Mesendoderm (in vitro differentiated cells): ENCODE measurements at regions not wholly inside any gene's neighbourhood (a gene's known extent, or its start where the extent isn't known, plus 50 kb on each side); places are given as distances from the start of the nearest gene placed in this dataset.

Experiments used
- DNase-seq: peaks from one replicate; pipeline ENCODE4 v3.0.0; 2013
- H2AK5ac ChIP-seq: 2 replicates; pipeline ENCODE4 v1.6.1; 2013; ENCODE audit warnings: low read length, inconsistent platforms
- H2BK120ac ChIP-seq: 2 replicates; pipeline ENCODE4 v1.6.1; 2013; ENCODE audit warnings: low read depth, mild to moderate bottlenecking, low read length, moderate library complexity, mixed read lengths
- H2BK15ac ChIP-seq: replicated peaks from 2 replicates; pipeline ENCODE4 v1.6.1; 2013; ENCODE audit warnings: low read depth, mild to moderate bottlenecking, moderate library complexity
- H2BK5ac ChIP-seq: 2 replicates; pipeline ENCODE4 v1.6.1; 2013; ENCODE audit warnings: low read length, inconsistent platforms
- H3K18ac ChIP-seq: 2 replicates; pipeline ENCODE4 v1.6.1; 2013; ENCODE audit warnings: mild to moderate bottlenecking, low read length, mixed read lengths
- H3K23ac ChIP-seq: one replicate; pipeline ENCODE4 v1.6.1; 2013; ENCODE audit warnings: low read length
- H3K27ac ChIP-seq: 2 replicates; pipeline ENCODE4 v1.5.1; 2013; ENCODE audit warnings: low read depth, mild to moderate bottlenecking, inconsistent platforms, low read length, moderate library complexity
- H3K27me3 ChIP-seq: 2 replicates; pipeline ENCODE4 v1.6.1; 2013; ENCODE audit warnings: low read length, control low read depth, mild to moderate bottlenecking, inconsistent platforms; ENCODE audit not compliant: insufficient read depth, poor library complexity
- H3K36me3 ChIP-seq: 2 replicates; pipeline ENCODE4 v1.6.1; 2013; ENCODE audit warnings: low read length, inconsistent platforms; ENCODE audit not compliant: control insufficient read depth, insufficient read depth
- H3K4ac ChIP-seq: one replicate; pipeline ENCODE4 v1.6.1; 2013; ENCODE audit warnings: low read depth, mild to moderate bottlenecking, low read length, moderate library complexity
- H3K4me1 ChIP-seq: 2 replicates; pipeline ENCODE4 v1.6.1; 2013; ENCODE audit warnings: low read depth, low read length, inconsistent platforms; ENCODE audit not compliant: control insufficient read depth
- H3K4me2 ChIP-seq: 2 replicates; pipeline ENCODE4 v1.6.1; 2013; ENCODE audit warnings: low read length
- H3K4me3 ChIP-seq: 2 replicates; pipeline ENCODE4 v1.5.1; 2013; ENCODE audit warnings: mild to moderate bottlenecking, low read length
- H3K56ac ChIP-seq: one replicate; pipeline ENCODE4 v1.6.1; 2013; ENCODE audit warnings: low read length
- H3K79me1 ChIP-seq: 2 replicates; pipeline ENCODE4 v1.6.1; 2013; ENCODE audit warnings: low read length, inconsistent platforms
- H3K79me2 ChIP-seq: 2 replicates; pipeline ENCODE4 v1.6.1; 2013; ENCODE audit warnings: mild to moderate bottlenecking, low read length; ENCODE audit not compliant: control insufficient read depth, insufficient read depth
- H3K9ac ChIP-seq: 2 replicates; pipeline ENCODE4 v1.6.1; 2013; ENCODE audit warnings: low read length, inconsistent platforms
- H4K5ac ChIP-seq: one replicate; pipeline ENCODE4 v1.6.1; 2013; ENCODE audit warnings: low read length
- H4K8ac ChIP-seq: one replicate; pipeline ENCODE4 v1.6.1; 2013; ENCODE audit warnings: low read depth, mild to moderate bottlenecking, control low read depth, low read length, moderate library complexity
- WGBS: extraction: QIAGEN DNeasy Blood & Tissue Kit; methylation state at CpG from one replicate; pipeline ENCODE4 v1.1.7; 2013; ENCODE audit warnings: low lambda C conversion rate, missing lambda C conversion rate; ENCODE audit not compliant: insufficient coverage; ENCODE audit errors: extremely low coverage; 5-methylcytosine and 5-hydroxymethylcytosine counted together

DNA sequence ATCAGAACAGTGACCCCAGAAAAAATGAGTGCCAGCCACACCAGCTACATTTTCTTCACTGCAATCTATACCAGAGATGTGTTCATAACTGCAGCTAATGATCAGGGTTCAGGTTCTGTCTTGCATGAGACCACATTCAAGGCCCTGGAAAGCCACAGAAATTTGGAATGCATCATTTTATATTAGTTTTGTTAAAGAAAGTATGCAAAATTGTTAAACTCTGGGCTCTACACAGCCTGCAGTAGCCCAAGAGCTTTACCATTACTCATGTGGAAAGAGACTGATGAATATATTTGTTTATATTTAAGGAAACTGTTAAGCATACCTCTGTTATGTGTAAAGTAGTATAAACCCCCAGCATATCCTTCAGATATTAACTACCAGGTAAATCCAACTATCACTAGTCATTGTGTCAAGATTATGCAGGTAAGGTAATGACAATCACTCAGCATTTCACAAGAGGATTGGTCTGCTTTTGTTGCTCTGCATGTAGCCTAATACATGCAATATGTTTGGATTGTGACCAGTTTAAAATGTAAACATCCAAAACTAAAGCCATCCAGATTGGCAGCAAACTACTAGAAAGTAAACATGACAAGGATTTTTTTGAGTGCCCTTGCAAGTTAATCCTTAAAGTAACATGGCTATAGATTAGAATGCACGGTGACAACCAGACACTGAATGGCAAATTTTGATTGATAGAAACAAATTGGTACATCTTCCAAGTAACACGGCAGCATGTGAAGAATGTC is 429.1 kb upstream of the ARGLU1 start:
- no peaks in the 10 kb centered on the region for H3K79me1 ChIP-seq
- WGBS: no CpG with 5 or more reads among the region's 2 CpGs
- no peaks in the 10 kb centered on the region for H3K4me1 ChIP-seq
- H3K56ac ChIP-seq: no peak overlapping the region
- H3K36me3 ChIP-seq: no peaks in the 10 kb centered on the region
- H3K9ac ChIP-seq: no peak overlapping the region
- no peak overlapping the region for H3K4ac ChIP-seq
- no peak overlapping the region for H2BK15ac ChIP-seq
- no peaks in the 10 kb centered on the region for H3K79me2 ChIP-seq
- H2BK120ac ChIP-seq: no peak overlapping the region
- H3K23ac ChIP-seq: no peak overlapping the region
- H3K27ac ChIP-seq: no peak overlapping the region
- no peak overlapping the region for H3K18ac ChIP-seq
- H4K8ac ChIP-seq: no peak overlapping the region
- H4K5ac ChIP-seq: no peak overlapping the region
- DNase-seq: no peak
- H2AK5ac ChIP-seq: no peak overlapping the region
- no peaks in the 10 kb centered on the region for H3K27me3 ChIP-seq
- H3K4me2 ChIP-seq: no peak overlapping the region
- no peak overlapping the region for H3K4me3 ChIP-seq
- no peak overlapping the region for H2BK5ac ChIP-seq

DNA sequence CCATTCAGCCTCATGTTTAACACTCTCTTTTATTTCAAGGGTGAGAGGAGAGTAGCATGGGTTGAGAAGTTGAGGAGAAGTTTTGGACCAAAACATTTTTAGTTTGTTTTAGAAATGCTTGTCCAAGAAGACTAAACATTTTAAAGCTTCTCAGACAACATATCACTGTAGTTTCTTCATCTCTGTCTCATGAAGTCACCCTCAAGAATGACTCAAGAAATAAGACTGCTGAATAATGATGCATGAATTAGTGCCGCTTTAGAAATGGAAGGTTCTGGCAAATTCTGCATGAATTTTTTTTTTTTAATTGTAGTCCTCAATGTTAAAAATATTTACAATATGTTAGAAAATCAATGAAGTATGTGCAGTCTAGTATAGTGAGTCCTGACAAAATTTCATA is 422.7 kb upstream of the ARGLU1 start:
- Histone ChIP-seq H4K5ac (no peak overlapping the region), H3K9ac (no peak overlapping the region), H3K27ac (no peak overlapping the region), H3K4ac (no peak overlapping the region), H3K23ac (no peak overlapping the region), H2BK5ac (no peak overlapping the region), H3K56ac (no peak overlapping the region), H3K79me2 (no peaks in the 10 kb centered on the region), H3K4me1 (no peaks in the 10 kb centered on the region), H2BK120ac (no peak overlapping the region), H3K18ac (no peak overlapping the region), H2BK15ac (no peak overlapping the region), H3K79me1 (no peaks in the 10 kb centered on the region), H3K4me3 (no peak overlapping the region), H3K4me2 (no peak overlapping the region), H3K27me3 (no peaks in the 10 kb centered on the region), H2AK5ac (no peak overlapping the region), H3K36me3 (no peaks in the 10 kb centered on the region), H4K8ac (no peak overlapping the region)
- WGBS: no CpG with 5 or more reads among the region's 1 CpG
- DNase-seq: no peak

DNA sequence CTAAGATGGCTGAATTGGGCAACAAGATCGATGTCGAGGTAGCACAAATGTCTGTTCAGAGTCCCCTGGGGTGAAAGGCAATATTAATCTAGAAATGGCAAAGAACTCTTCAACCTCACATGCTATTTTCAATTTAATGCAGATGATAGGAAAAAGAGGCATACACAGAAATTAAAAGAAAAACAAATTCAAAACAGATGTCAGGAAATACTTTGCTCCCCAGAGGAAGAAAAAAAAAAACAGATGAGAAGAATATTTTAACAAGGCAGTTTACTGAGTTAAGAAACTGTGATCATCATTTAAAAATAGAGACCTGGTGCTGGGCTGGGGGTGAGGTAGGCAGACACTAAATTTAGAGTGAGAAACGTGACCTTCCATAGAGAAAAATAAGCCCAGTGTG is 421.9 kb upstream of the ARGLU1 start:
- Histone ChIP-seq H3K23ac (no peak overlapping the region), H2AK5ac (no peak overlapping the region)

DNA sequence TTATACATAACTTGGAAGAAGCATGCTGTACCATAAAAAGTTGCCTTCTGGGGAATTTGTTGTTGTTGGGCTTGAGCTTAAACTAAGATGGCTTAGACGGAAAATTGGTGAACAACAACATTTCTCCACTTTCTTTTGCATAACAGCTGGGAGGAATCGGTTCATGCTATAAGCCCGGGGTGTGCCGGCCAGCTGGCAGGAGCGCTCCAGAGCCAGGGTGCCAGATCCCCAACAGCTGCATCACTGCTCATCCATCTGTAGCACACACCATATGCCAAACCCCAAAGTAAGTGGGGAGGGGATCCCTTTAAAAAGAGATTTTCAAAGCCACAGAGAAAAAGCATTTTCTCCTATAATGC is 419.5 kb upstream of the ARGLU1 start:
- Histone ChIP-seq H2BK120ac (no peak overlapping the region), H3K27ac (no peak overlapping the region), H3K27me3 (no peaks in the 10 kb centered on the region), H3K4me2 (no peak overlapping the region), H3K56ac (no peak overlapping the region), H3K4me3 (no peak overlapping the region), H3K4me1 (no peaks in the 10 kb centered on the region), H2BK15ac (no peak overlapping the region), H3K9ac (no peak overlapping the region), H3K23ac (no peak overlapping the region), H3K79me2 (no peaks in the 10 kb centered on the region), H3K79me1 (no peaks in the 10 kb centered on the region), H2BK5ac (no peak overlapping the region), H4K8ac (no peak overlapping the region), H3K36me3 (no peaks in the 10 kb centered on the region), H4K5ac (no peak overlapping the region), H2AK5ac (no peak overlapping the region), H3K18ac (no peak overlapping the region), H3K4ac (no peak overlapping the region)
- no peak for DNase-seq
- WGBS: no CpG with 5 or more reads among the region's 5 CpGs

More for the DNA sequence above, 421.9 kb upstream of the ARGLU1 start:
- Histone ChIP-seq H3K4me3 (no peak overlapping the region), H3K4me2 (no peak overlapping the region), H3K18ac (no peak overlapping the region), H3K27ac (no peak overlapping the region), H2BK15ac (no peak overlapping the region), H2BK120ac (no peak overlapping the region), H3K79me2 (no peaks in the 10 kb centered on the region), H3K4ac (no peak overlapping the region), H4K5ac (no peak overlapping the region), H3K9ac (no peak overlapping the region), H3K79me1 (no peaks in the 10 kb centered on the region), H3K36me3 (no peaks in the 10 kb centered on the region), H4K8ac (no peak overlapping the region), H2BK5ac (no peak overlapping the region), H3K27me3 (no peaks in the 10 kb centered on the region), H3K4me1 (no peaks in the 10 kb centered on the region), H3K56ac (no peak overlapping the region)
- WGBS: no CpG with 5 or more reads among the region's 3 CpGs
- no peak for DNase-seq

DNA sequence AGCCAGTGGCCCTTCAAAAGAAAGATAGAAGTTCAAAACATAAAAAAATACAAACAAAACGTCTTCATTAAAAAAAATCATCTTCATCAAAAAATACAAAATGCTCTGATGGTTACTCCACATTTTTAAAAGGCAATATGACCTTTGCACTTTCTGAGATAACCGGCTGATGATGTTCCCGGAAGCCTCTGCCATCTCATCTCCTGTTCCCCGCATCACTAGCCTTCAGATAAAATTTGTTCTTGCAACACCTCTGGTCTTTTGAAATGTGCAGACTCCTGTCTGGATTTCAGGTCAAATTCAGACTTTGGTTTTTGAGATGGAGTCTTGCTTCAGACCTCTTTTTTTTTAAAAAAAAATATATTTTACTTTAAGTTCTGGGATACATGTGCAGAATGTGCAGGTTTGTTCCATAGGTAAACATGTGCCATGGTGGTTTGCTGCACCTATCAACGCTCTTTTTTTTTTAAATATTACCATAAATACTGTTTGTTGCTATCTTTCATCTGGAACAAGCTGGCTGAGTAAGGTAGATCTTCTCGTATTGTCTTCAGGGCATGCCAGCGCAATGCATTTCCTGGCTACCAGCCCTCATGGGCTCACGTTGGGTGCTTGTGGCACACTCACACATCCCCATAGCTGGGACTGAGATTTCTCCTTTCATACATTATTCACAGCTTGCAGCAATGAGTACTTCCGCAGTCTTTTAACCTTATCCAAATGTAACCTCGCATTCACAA is 418.9 kb upstream of the ARGLU1 start:
- Histone ChIP-seq H3K56ac (no peak overlapping the region), H2AK5ac (no peak overlapping the region), H3K79me1 (no peaks in the 10 kb centered on the region), H2BK120ac (no peak overlapping the region), H3K4me2 (no peak overlapping the region), H3K27me3 (no peaks in the 10 kb centered on the region), H2BK5ac (no peak overlapping the region), H3K18ac (no peak overlapping the region), H3K4me3 (no peak overlapping the region), H3K23ac (no peak overlapping the region), H3K9ac (no peak overlapping the region), H3K4ac (no peak overlapping the region), H3K79me2 (no peaks in the 10 kb centered on the region), H4K8ac (no peak overlapping the region), H3K27ac (no peak overlapping the region), H3K4me1 (no peaks in the 10 kb centered on the region), H4K5ac (no peak overlapping the region), H2BK15ac (no peak overlapping the region), H3K36me3 (no peaks in the 10 kb centered on the region)
- DNase-seq: no peak
- 100% methylated on average over 1 of the region's 10 CpGs for WGBS
